HepG2 (cell line): ENCODE measurements at regions not wholly inside any gene's neighbourhood (a gene's known extent, or its start where the extent isn't known, plus 50 kb on each side); places are given as distances from the start of the nearest gene placed in this dataset.

Source experiments
- KAT2B ChIP-seq: fragments of 150-350 bp; IDR thresholded peaks from 2 replicates; pipeline ENCODE4 v1.6.1; 2014; ENCODE audit warnings: low read depth, low read length, borderline replicate concordance
- POLR2G ChIP-seq: fragments of 200-400 bp; formaldehyde crosslinking; IDR thresholded peaks from 2 replicates; pipeline ENCODE4 v1.6.1; 2018; ENCODE audit warnings: mild to moderate bottlenecking, low read depth, low read length, moderate library complexity
- RFX5 ChIP-seq: IDR thresholded peaks from 2 replicates; pipeline ENCODE4 v1.6.1; 2011; ENCODE audit warnings: low read depth, low read length, improper control_type of control experiment
- SMYD3 ChIP-seq: sonication (generic); formaldehyde crosslinking; IDR thresholded peaks from 2 replicates; pipeline ENCODE4 v1.8.1; 2023; ENCODE audit warnings: mild to moderate bottlenecking, missing genetic modification reagents
- TCF7 ChIP-seq: sonication (generic); IDR thresholded peaks from 2 replicates; pipeline ENCODE4 v1.6.1; 2016; ENCODE audit warnings: antibody characterized with exemption, low read depth
- TSC22D2 ChIP-seq: sonication (generic); formaldehyde crosslinking; IDR thresholded peaks from 2 replicates; pipeline ENCODE4 v1.5.1; 2020; ENCODE audit warnings: missing genetic modification reagents, mild to moderate bottlenecking, borderline replicate concordance
- YEATS2 ChIP-seq: sonication (generic); formaldehyde crosslinking; IDR thresholded peaks from 2 replicates; pipeline ENCODE4 v1.4.0; 2020; ENCODE audit warnings: missing genetic modification reagents, borderline replicate concordance
- ZFYVE20 ChIP-seq: sonication (generic); formaldehyde crosslinking; IDR thresholded peaks from 2 replicates; pipeline ENCODE4 v1.8.0; 2023; ENCODE audit warnings: low read depth, mild to moderate bottlenecking, moderate library complexity, missing genetic modification reagents, borderline replicate concordance
- ZNF24 ChIP-seq: fragments of 450-650 bp; IDR thresholded peaks from 2 replicates; pipeline ENCODE4 v1.6.1; 2017; ENCODE audit warnings: antibody characterized with exemption, mild to moderate bottlenecking
- ZNF33B ChIP-seq: sonication (generic); formaldehyde crosslinking; IDR thresholded peaks from 2 replicates; pipeline ENCODE4 v1.5.1; 2020; ENCODE audit warnings: mild to moderate bottlenecking, missing genetic modification reagents
- ZNF605 ChIP-seq: sonication (generic); formaldehyde crosslinking; IDR thresholded peaks from 2 replicates; pipeline ENCODE4 v1.8.0; 2022; ENCODE audit warnings: mild to moderate bottlenecking, missing genetic modification reagents
- ZNF660 ChIP-seq: sonication (generic); formaldehyde crosslinking; IDR thresholded peaks from 2 replicates; pipeline ENCODE4 v1.5.1; 2020; ENCODE audit warnings: mild to moderate bottlenecking, low read depth, missing genetic modification reagents, borderline replicate concordance
- ZNF878 ChIP-seq: sonication (generic); formaldehyde crosslinking; IDR thresholded peaks from 2 replicates; pipeline ENCODE4 v1.8.1; 2023; ENCODE audit warnings: mild to moderate bottlenecking, missing genetic modification reagents, moderate library complexity
- TF ChIP-seq, protein P1 (sequence below): sonication (generic); formaldehyde crosslinking; IDR thresholded peaks from 2 replicates; pipeline ENCODE4 v1.4.0; 2020; ENCODE audit warnings: missing genetic modification reagents, borderline replicate concordance
- TF ChIP-seq, protein P2 (sequence below): sonication (generic); formaldehyde crosslinking; IDR thresholded peaks from 2 replicates; pipeline ENCODE4 v1.9.0; 2021; ENCODE audit warnings: missing genetic modification reagents, mild to moderate bottlenecking, borderline replicate concordance
- TF ChIP-seq, protein P3 (sequence below): sonication (generic); formaldehyde crosslinking; IDR thresholded peaks from 2 replicates; pipeline ENCODE4 v1.5.0; 2020; ENCODE audit warnings: mild to moderate bottlenecking, missing genetic modification reagents
- TF ChIP-seq, protein P4 (sequence below): sonication (generic); formaldehyde crosslinking; IDR thresholded peaks from 2 replicates; pipeline ENCODE4 v1.8.1; 2023; ENCODE audit warnings: mild to moderate bottlenecking, moderate library complexity, missing genetic modification reagents
- TF ChIP-seq, protein P5 (sequence below): sonication (generic); formaldehyde crosslinking; IDR thresholded peaks from 2 replicates; pipeline ENCODE4 v1.4.0; 2020; ENCODE audit warnings: missing genetic modification reagents, mild to moderate bottlenecking, borderline replicate concordance

DNA sequence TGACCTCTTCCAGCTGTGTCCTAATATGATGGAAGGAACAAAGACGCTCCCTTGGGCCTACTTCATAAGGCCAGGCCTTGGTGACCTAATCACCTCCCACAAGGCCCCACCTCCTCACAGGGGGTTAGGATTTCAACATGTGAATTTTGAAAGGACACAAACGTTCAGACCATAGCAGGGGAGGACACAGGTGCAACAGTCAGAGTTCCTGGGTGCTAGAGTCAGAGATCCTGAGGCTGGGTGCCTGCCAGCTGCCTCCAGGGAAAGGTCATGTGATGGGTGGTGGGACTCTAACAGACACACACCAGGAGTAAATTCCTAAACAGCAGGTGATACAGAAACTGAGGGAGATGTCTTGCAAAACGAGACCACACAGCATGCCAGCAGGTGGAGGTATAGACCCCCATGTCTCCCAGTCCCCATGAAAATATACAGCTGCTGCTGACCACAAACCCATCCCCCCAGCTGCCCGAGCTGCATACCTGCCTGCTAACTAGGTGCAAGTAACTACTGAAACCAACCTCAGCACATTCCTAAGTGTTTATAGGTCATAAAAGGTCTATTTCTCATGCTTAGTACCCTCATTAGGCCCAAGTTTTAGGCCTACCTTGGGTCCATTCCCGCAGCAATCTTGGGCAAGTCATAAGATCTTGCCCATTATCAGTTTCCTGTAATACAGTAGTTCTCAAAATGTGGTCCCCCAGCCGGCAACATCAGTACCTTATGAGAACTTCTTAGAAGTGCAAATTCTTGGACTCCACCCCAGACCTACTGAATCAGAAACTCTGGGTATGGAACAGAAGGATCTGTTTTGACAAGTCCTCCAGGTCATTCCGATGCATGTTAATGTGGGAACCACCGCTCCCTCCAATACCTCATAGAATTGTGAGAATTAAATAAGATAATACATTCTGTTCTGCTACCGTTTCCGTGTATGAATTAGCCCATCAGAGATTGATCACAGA lies 245.3 kb downstream of the ENC1 start (continued):
- TF ChIP-seq ZNF660 (no peak), ZNF878 (CRISPR knock-in tag) (no peak), ZNF33B (CRISPR knock-in tag) (no peak), ZNF24 (no peak), SMYD3 (CRISPR knock-in tag) (no peak), POLR2G (no peak), TCF7 (no peak), ZFYVE20 (CRISPR knock-in tag) (no peak), YEATS2 (CRISPR knock-in tag) (no peak), RFX5 (no peak), ZNF605 (CRISPR knock-in tag) (no peak), KAT2B (no peak), TSC22D2 (CRISPR knock-in tag) (no peak)
- TF ChIP-seq, protein P1, sequence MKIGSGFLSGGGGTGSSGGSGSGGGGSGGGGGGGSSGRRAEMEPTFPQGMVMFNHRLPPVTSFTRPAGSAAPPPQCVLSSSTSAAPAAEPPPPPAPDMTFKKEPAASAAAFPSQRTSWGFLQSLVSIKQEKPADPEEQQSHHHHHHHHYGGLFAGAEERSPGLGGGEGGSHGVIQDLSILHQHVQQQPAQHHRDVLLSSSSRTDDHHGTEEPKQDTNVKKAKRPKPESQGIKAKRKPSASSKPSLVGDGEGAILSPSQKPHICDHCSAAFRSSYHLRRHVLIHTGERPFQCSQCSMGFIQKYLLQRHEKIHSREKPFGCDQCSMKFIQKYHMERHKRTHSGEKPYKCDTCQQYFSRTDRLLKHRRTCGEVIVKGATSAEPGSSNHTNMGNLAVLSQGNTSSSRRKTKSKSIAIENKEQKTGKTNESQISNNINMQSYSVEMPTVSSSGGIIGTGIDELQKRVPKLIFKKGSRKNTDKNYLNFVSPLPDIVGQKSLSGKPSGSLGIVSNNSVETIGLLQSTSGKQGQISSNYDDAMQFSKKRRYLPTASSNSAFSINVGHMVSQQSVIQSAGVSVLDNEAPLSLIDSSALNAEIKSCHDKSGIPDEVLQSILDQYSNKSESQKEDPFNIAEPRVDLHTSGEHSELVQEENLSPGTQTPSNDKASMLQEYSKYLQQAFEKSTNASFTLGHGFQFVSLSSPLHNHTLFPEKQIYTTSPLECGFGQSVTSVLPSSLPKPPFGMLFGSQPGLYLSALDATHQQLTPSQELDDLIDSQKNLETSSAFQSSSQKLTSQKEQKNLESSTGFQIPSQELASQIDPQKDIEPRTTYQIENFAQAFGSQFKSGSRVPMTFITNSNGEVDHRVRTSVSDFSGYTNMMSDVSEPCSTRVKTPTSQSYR (CRISPR knock-in tag): peak; percentile 70; the same call in 1 of the 2 replicates
- TF ChIP-seq, protein P2, sequence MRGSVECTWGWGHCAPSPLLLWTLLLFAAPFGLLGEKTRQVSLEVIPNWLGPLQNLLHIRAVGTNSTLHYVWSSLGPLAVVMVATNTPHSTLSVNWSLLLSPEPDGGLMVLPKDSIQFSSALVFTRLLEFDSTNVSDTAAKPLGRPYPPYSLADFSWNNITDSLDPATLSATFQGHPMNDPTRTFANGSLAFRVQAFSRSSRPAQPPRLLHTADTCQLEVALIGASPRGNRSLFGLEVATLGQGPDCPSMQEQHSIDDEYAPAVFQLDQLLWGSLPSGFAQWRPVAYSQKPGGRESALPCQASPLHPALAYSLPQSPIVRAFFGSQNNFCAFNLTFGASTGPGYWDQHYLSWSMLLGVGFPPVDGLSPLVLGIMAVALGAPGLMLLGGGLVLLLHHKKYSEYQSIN: no peak
- TF ChIP-seq, protein P3, sequence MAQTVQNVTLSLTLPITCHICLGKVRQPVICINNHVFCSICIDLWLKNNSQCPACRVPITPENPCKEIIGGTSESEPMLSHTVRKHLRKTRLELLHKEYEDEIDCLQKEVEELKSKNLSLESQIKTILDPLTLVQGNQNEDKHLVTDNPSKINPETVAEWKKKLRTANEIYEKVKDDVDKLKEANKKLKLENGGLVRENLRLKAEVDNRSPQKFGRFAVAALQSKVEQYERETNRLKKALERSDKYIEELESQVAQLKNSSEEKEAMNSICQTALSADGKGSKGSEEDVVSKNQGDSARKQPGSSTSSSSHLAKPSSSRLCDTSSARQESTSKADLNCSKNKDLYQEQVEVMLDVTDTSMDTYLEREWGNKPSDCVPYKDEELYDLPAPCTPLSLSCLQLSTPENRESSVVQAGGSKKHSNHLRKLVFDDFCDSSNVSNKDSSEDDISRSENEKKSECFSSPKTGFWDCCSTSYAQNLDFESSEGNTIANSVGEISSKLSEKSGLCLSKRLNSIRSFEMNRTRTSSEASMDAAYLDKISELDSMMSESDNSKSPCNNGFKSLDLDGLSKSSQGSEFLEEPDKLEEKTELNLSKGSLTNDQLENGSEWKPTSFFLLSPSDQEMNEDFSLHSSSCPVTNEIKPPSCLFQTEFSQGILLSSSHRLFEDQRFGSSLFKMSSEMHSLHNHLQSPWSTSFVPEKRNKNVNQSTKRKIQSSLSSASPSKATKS (CRISPR knock-in tag): no peak
- TF ChIP-seq, protein P4, sequence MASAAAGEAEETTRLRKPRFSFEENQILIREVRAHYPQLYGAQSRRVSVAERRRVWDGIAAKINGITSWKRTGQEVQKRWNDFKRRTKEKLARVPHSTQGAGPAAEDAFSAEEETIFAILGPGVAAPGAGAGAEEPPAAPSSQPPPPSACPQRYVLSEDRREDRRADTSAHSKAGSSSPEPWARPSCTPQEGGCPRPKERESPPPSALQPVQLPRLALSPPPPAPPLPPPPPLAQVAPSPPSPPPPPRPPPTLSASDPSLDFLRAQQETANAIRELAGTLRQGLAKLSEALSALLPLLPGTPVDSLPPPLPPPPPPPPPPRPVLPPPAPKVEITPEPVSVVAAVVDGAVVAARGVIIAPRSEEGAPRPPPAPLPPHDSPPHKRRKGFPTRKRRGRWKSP (CRISPR knock-in tag): no peak
- TF ChIP-seq, protein P5, sequence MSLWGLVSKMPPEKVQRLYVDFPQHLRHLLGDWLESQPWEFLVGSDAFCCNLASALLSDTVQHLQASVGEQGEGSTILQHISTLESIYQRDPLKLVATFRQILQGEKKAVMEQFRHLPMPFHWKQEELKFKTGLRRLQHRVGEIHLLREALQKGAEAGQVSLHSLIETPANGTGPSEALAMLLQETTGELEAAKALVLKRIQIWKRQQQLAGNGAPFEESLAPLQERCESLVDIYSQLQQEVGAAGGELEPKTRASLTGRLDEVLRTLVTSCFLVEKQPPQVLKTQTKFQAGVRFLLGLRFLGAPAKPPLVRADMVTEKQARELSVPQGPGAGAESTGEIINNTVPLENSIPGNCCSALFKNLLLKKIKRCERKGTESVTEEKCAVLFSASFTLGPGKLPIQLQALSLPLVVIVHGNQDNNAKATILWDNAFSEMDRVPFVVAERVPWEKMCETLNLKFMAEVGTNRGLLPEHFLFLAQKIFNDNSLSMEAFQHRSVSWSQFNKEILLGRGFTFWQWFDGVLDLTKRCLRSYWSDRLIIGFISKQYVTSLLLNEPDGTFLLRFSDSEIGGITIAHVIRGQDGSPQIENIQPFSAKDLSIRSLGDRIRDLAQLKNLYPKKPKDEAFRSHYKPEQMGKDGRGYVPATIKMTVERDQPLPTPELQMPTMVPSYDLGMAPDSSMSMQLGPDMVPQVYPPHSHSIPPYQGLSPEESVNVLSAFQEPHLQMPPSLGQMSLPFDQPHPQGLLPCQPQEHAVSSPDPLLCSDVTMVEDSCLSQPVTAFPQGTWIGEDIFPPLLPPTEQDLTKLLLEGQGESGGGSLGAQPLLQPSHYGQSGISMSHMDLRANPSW (CRISPR knock-in tag): no peak
